IgD-negative memory B cell (primary cell): ENCODE measurements at regions not wholly inside any gene's neighbourhood (a gene's known extent, or its start where the extent isn't known, plus 50 kb on each side); places are given as distances from the start of the nearest gene placed in this dataset.

Experiments used
- H3K27ac Mint-ChIP-seq, 3 donors: one replicate each; pipeline ENCODE4 v1.8.0; 2020 to 2022; ENCODE audit warnings: mild to moderate bottlenecking in 3 of 3, mixed read lengths in 3 of 3, moderate library complexity in 1 of 3
- H3K27me3 Mint-ChIP-seq: one replicate; pipeline ENCODE4 v1.8.0; 2021; ENCODE audit warnings: mixed read lengths
- H3K36me3 Mint-ChIP-seq: one replicate; pipeline ENCODE4 v1.8.0; 2020; ENCODE audit warnings: mild to moderate bottlenecking, mixed read lengths
- H3K4me1 Mint-ChIP-seq, 3 donors: one replicate each; pipeline ENCODE4 v1.8.0; 2020 to 2022; ENCODE audit warnings: mixed read lengths in 3 of 3, mild to moderate bottlenecking in 1 of 3
- H3K4me3 Mint-ChIP-seq, 4 donors: one replicate each; pipeline ENCODE4 v1.8.0; 2020 to 2022; ENCODE audit warnings: mild to moderate bottlenecking in 4 of 4, mixed read lengths in 4 of 4, moderate library complexity in 3 of 4
- H3K9me3 Mint-ChIP-seq, 3 donors: one replicate each; pipeline ENCODE4 v1.8.0; 2020 to 2021; ENCODE audit warnings: mixed read lengths in 3 of 3, mild to moderate bottlenecking in 1 of 3

GRCh38 chr9:79962150-79962549 lies 390.4 kb downstream of the TLE4 start:
- H3K27ac Mint-ChIP-seq: no peak overlapping the region
- no peak overlapping the region for H3K4me3 Mint-ChIP-seq
- H3K9me3 Mint-ChIP-seq: no peaks in the 10 kb centered on the region
- H3K27me3 Mint-ChIP-seq: peaks cover 4% of the 10 kb centered on the region
- no peaks in the 10 kb centered on the region for H3K36me3 Mint-ChIP-seq
- H3K4me1 Mint-ChIP-seq: peaks cover 0 to 1% (median 0%) of the 10 kb centered on the region in 3 donors

- H3K27me3 Mint-ChIP-seq: no peaks in the 10 kb centered on the region
- no peak overlapping the region for H3K27ac Mint-ChIP-seq
- H3K4me3 Mint-ChIP-seq: no peak overlapping the region
- H3K9me3 Mint-ChIP-seq: peaks cover 0 to 9% (median 7%) of the 10 kb centered on the region in 3 donors
- H3K36me3 Mint-ChIP-seq: peaks cover 4% of the 10 kb centered on the region
- peaks cover 0 to 2% (median 0%) of the 10 kb centered on the region in 3 donors for H3K4me1 Mint-ChIP-seq
Observed at GRCh38 chr9:79955300-79955699, 383.5 kb downstream of the TLE4 start.

- Mint-ChIP-seq H3K27ac (no peak overlapping the region), H3K4me3 (no peak overlapping the region), H3K9me3 (peaks cover 2 to 9% (median 7%) of the 10 kb centered on the region in 3 donors), H3K4me1 (peaks cover 0 to 2% (median 0%) of the 10 kb centered on the region in 3 donors), H3K36me3 (peaks cover 4% of the 10 kb centered on the region), H3K27me3 (no peaks in the 10 kb centered on the region)
Observed at GRCh38 chr9:79953908-79954307, 382.1 kb downstream of the TLE4 start.

GRCh38 chr9:79952401-79952800 lies 380.6 kb downstream of the TLE4 start:
- Mint-ChIP-seq H3K4me3 (no peak overlapping the region), H3K27me3 (no peaks in the 10 kb centered on the region), H3K36me3 (peaks cover 4% of the 10 kb centered on the region), H3K4me1 (peaks cover 0 to 2% (median 0%) of the 10 kb centered on the region in 3 donors), H3K27ac (no peak overlapping the region), H3K9me3 (peaks cover 2 to 9% (median 7%) of the 10 kb centered on the region in 3 donors)

- H3K4me3 Mint-ChIP-seq: no peak overlapping the region
- H3K9me3 Mint-ChIP-seq: peaks cover 0 to 2% (median 0%) of the 10 kb centered on the region in 3 donors
- no peak overlapping the region for H3K27ac Mint-ChIP-seq
- H3K27me3 Mint-ChIP-seq: no peaks in the 10 kb centered on the region
- H3K4me1 Mint-ChIP-seq: peaks cover 0 to 7% (median 5%) of the 10 kb centered on the region in 3 donors
- no peaks in the 10 kb centered on the region for H3K36me3 Mint-ChIP-seq
Observed at GRCh38 chr9:79946712-79947111, 374.9 kb downstream of the TLE4 start.

- Mint-ChIP-seq H3K27ac (no peak overlapping the region), H3K36me3 (no peaks in the 10 kb centered on the region), H3K4me1 (peaks cover 0 to 7% (median 5%) of the 10 kb centered on the region in 3 donors), H3K27me3 (no peaks in the 10 kb centered on the region), H3K9me3 (peaks cover 0 to 2% (median 0%) of the 10 kb centered on the region in 3 donors), H3K4me3 (no peak overlapping the region)
Observed at GRCh38 chr9:79945495-79945894, 373.7 kb downstream of the TLE4 start.

GRCh38 chr9:79945016-79945415 lies 373.3 kb downstream of the TLE4 start:
- Mint-ChIP-seq H3K4me3 (no peak overlapping the region), H3K9me3 (peaks cover 0 to 2% (median 0%) of the 10 kb centered on the region in 3 donors), H3K27ac (no peak overlapping the region), H3K4me1 (peaks cover 0 to 7% (median 6%) of the 10 kb centered on the region in 3 donors), H3K27me3 (no peaks in the 10 kb centered on the region), H3K36me3 (no peaks in the 10 kb centered on the region)

- no peak overlapping the region for H3K4me3 Mint-ChIP-seq
- H3K27me3 Mint-ChIP-seq: no peaks in the 10 kb centered on the region
- H3K27ac Mint-ChIP-seq: no peak overlapping the region
- peaks cover 0 to 2% (median 2%) of the 10 kb centered on the region in 3 donors for H3K9me3 Mint-ChIP-seq
- peaks cover 0 to 7% (median 6%) of the 10 kb centered on the region in 3 donors for H3K4me1 Mint-ChIP-seq
- no peaks in the 10 kb centered on the region for H3K36me3 Mint-ChIP-seq
Observed at GRCh38 chr9:79940919-79941318, 369.2 kb downstream of the TLE4 start.

- Mint-ChIP-seq H3K27me3 (no peaks in the 10 kb centered on the region), H3K4me3 (no peak overlapping the region), H3K4me1 (peaks cover 2 to 5% (median 3%) of the 10 kb centered on the region in 3 donors), H3K9me3 (peaks cover 0 to 2% (median 2%) of the 10 kb centered on the region in 3 donors), H3K36me3 (no peaks in the 10 kb centered on the region), H3K27ac (no peak overlapping the region)
Observed at GRCh38 chr9:79939819-79940218, 368.1 kb downstream of the TLE4 start.

- Mint-ChIP-seq H3K9me3 (peaks cover 0 to 4% (median 2%) of the 10 kb centered on the region in 3 donors), H3K27ac (no peak overlapping the region), H3K4me1 (peaks cover 0 to 7% (median 1%) of the 10 kb centered on the region in 3 donors), H3K4me3 (no peak overlapping the region), H3K36me3 (peaks cover 3% of the 10 kb centered on the region), H3K27me3 (no peaks in the 10 kb centered on the region)
Observed at GRCh38 chr9:79936336-79936735, 364.6 kb downstream of the TLE4 start.

- peaks cover 4% of the 10 kb centered on the region for H3K36me3 Mint-ChIP-seq
- H3K4me3 Mint-ChIP-seq: no peak overlapping the region
- H3K4me1 Mint-ChIP-seq: peaks cover 0 to 6% (median 4%) of the 10 kb centered on the region in 3 donors
- H3K27ac Mint-ChIP-seq: no peak overlapping the region
- H3K27me3 Mint-ChIP-seq: no peaks in the 10 kb centered on the region
- H3K9me3 Mint-ChIP-seq: peaks cover 0 to 1% (median 0%) of the 10 kb centered on the region in 3 donors
Observed at GRCh38 chr9:79929285-79929684, 357.5 kb downstream of the TLE4 start.

- Mint-ChIP-seq H3K4me3 (no peak overlapping the region), H3K9me3 (peaks cover 0 to 1% (median 0%) of the 10 kb centered on the region in 3 donors), H3K36me3 (peaks cover 4% of the 10 kb centered on the region)
Observed at GRCh38 chr9:79928661-79929223, 357.0 kb downstream of the TLE4 start.

GRCh38 chr9:79925326-79925725 lies 353.6 kb downstream of the TLE4 start:
- Mint-ChIP-seq H3K9me3 (no peaks in the 10 kb centered on the region), H3K4me3 (no peak overlapping the region), H3K36me3 (peaks cover 2% of the 10 kb centered on the region), H3K4me1 (peaks cover 0 to 9% (median 5%) of the 10 kb centered on the region in 3 donors), H3K27me3 (peaks cover 2% of the 10 kb centered on the region), H3K27ac (no peak overlapping the region)

More at GRCh38 chr9:79928661-79929223, 357.0 kb downstream of the TLE4 start:
- peaks cover 0 to 6% (median 4%) of the 10 kb centered on the region in 3 donors for H3K4me1 Mint-ChIP-seq
- no peak overlapping the region for H3K27ac Mint-ChIP-seq
- H3K27me3 Mint-ChIP-seq: no peaks in the 10 kb centered on the region

- Mint-ChIP-seq H3K9me3 (no peaks in the 10 kb centered on the region), H3K36me3 (peaks cover 2% of the 10 kb centered on the region), H3K4me3 (no peak overlapping the region), H3K27me3 (peaks cover 2% of the 10 kb centered on the region), H3K4me1 (peaks cover 0 to 9% (median 5%) of the 10 kb centered on the region in 3 donors), H3K27ac (no peak overlapping the region)
Observed at GRCh38 chr9:79924836-79925235, 353.1 kb downstream of the TLE4 start.

GRCh38 chr9:79917421-79917820 lies 345.7 kb downstream of the TLE4 start:
- Mint-ChIP-seq H3K4me1 (peaks cover 0 to 6% (median 2%) of the 10 kb centered on the region in 3 donors), H3K36me3 (peaks cover 1% of the 10 kb centered on the region), H3K9me3 (no peaks in the 10 kb centered on the region), H3K27ac (no peak overlapping the region), H3K27me3 (no peaks in the 10 kb centered on the region), H3K4me3 (no peak overlapping the region)

- no peaks in the 10 kb centered on the region for H3K36me3 Mint-ChIP-seq
- H3K27ac Mint-ChIP-seq: no peak overlapping the region
- peaks cover 0 to 4% (median 1%) of the 10 kb centered on the region in 3 donors for H3K9me3 Mint-ChIP-seq
- H3K4me3 Mint-ChIP-seq: no peak overlapping the region
- H3K27me3 Mint-ChIP-seq: no peaks in the 10 kb centered on the region
- H3K4me1 Mint-ChIP-seq: peaks cover 0 to 6% (median 2%) of the 10 kb centered on the region in 3 donors
Observed at GRCh38 chr9:79913867-79914266, 342.1 kb downstream of the TLE4 start.
